Body of pancreas (tissue), 4 donors: ENCODE measurements at regions not wholly inside any gene's neighbourhood (a gene's known extent, or its start where the extent isn't known, plus 50 kb on each side); places are given as distances from the start of the nearest gene placed in this dataset.

Experiments used
- CTCF ChIP-seq, 7 experiments: fragments of 450-650 bp in 4 of 7; fragments of 200-600 bp in 3 of 7; sonication (generic) in 3 of 7; IDR thresholded peaks; one replicate each; pipeline ENCODE4 v1.5.1; 2016 to 2019; ENCODE audit warnings: antibody characterized with exemption in 7 of 7
- POLR2A ChIP-seq, 3 donors: fragments of 450-650 bp; IDR thresholded peaks; one replicate each; pipeline ENCODE4 v1.6.1; 2016; ENCODE audit warnings: antibody characterized with exemption in 3 of 3, mild to moderate bottlenecking in 2 of 3

DNA sequence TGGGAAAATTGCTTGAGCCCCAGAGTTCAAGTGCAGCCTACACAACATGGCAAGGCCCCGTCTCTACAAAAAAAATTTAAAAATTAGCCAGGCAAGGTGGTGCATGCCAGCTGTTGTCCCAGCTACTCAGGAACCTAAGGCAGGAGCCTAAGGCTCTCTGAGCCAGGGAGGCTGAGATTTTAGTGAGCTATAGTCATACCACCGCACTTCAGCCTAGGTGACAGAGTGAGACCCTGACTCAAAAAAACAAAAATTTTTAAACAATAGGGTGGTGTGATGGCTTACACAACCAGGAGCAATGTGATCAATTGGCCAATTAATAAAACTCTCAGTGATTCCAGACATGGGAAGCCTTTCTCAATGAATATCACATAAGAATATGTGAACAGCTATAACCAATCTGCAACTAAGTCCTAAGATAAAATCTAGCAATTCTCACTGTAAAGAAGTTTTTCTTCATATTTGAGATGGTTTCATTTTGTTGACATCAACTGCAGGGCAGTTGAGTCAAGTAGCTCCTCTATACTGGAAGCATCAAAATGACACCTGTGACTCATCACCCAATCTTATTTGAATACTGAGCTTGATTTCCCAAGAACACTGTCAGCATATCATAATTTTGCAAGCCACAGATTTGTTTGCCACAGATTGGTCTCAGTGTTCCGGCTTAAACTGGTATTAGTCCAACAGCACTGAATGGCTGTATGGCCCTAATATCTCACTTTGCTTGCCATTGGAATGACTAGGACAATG is 169.0 kb upstream of the GJE1 start:
- no peak for TF ChIP-seq CTCF (IDR thresholded peaks at IDR 0.05)
- no peak for TF ChIP-seq POLR2A (IDR thresholded peaks at IDR 0.05)
